ENCODE measurements at regions not wholly inside any gene's neighbourhood (a gene's known extent, or its start where the extent isn't known, plus 50 kb on each side); places are given as distances from the start of the nearest gene placed in this dataset.

GRCh38 chr10:43846968-43847367, 198.3 kb upstream of the ZNF32 start:
- TF ChIP-seq CTCF (IDR thresholded peaks at IDR 0.05; ENCODE audit: low read depth, low read length) (no peak), EZH2phosphoT487 (IDR thresholded peaks at IDR 0.05; ENCODE audit: low read depth) (no peak)
